ENCODE measurements at regions not wholly inside any gene's neighbourhood (a gene's known extent, or its start where the extent isn't known, plus 50 kb on each side); places are given as distances from the start of the nearest gene placed in this dataset.

- 72 to 79% methylated on average over 6 of the region's 6 CpGs for WGBS, 2 donors
- Histone ChIP-seq H3K9ac (ENCODE audit: insufficient read depth in 1 of 2, low read length in 2 of 2) (no peak overlapping the region), H3K4me3 (no peak overlapping the region), H3K36me3 (ENCODE audit: control insufficient read depth in 4 of 4, insufficient read depth in 4 of 4, low read length in 4 of 4) (no peaks in the 10 kb centered on the region), H3K9me3 (ENCODE audit: control insufficient read depth in 4 of 4, insufficient read depth in 3 of 4, low read length in 3 of 4) (peaks cover 0 to 2% (median 0%) of the 10 kb centered on the region in 4 donors), H3K4me1 (ENCODE audit: control insufficient read depth in 5 of 5, insufficient read depth in 5 of 5, low read length in 5 of 5) (no peaks in the 10 kb centered on the region), H3K27ac (ENCODE audit: low read depth in 1 of 2, low read length in 1 of 2) (no peak overlapping the region), H3K27me3 (ENCODE audit: control insufficient read depth in 3 of 3, insufficient read depth in 3 of 3, low read length in 2 of 3) (no peaks in the 10 kb centered on the region)
- DNase-seq, result no peak
- ATAC-seq (ENCODE audit: insufficient read depth, low FRiP score), result no peak
- no peak for TF ChIP-seq CTCF (IDR thresholded peaks at IDR 0.05; ENCODE audit: control extremely low read depth, extremely low read depth)
These were observed 448.4 kb downstream of the HACE1 start for GRCh38 chr6:104411302-104411701.

GRCh38 chr6:104409913-104410312 is 449.8 kb downstream of the HACE1 start:
- ATAC-seq (ENCODE audit: insufficient read depth, low FRiP score) (no peak), DNase-seq (no peak)
- no peaks in the 10 kb centered on the region for H3K36me3 ChIP-seq (ENCODE audit: control insufficient read depth in 4 of 4, insufficient read depth in 4 of 4, low read length in 4 of 4)
- no peak overlapping the region for H3K9ac ChIP-seq (ENCODE audit: insufficient read depth in 1 of 2, low read length in 2 of 2)
- H3K27me3 ChIP-seq (ENCODE audit: control insufficient read depth in 3 of 3, insufficient read depth in 3 of 3, low read length in 2 of 3), result no peaks in the 10 kb centered on the region
- TF ChIP-seq CTCF (IDR thresholded peaks at IDR 0.05; ENCODE audit: control extremely low read depth, extremely low read depth), result no peak
- H3K4me3 ChIP-seq, result no peak overlapping the region
- H3K4me1 ChIP-seq (ENCODE audit: control insufficient read depth in 5 of 5, insufficient read depth in 5 of 5, low read length in 5 of 5), result no peaks in the 10 kb centered on the region
- H3K27ac ChIP-seq (ENCODE audit: low read depth in 1 of 2, low read length in 1 of 2), result no peak overlapping the region
- peaks cover 0 to 2% (median 0%) of the 10 kb centered on the region in 4 donors for H3K9me3 ChIP-seq (ENCODE audit: control insufficient read depth in 4 of 4, insufficient read depth in 3 of 4, low read length in 3 of 4)

GRCh38 chr6:104407957-104408356 is 451.8 kb downstream of the HACE1 start:
- ATAC-seq (ENCODE audit: insufficient read depth, low FRiP score), result no peak
- H3K9me3 ChIP-seq (ENCODE audit: control insufficient read depth in 4 of 4, insufficient read depth in 3 of 4, low read length in 3 of 4), result peaks cover 0 to 2% (median 0%) of the 10 kb centered on the region in 4 donors
- H3K9ac ChIP-seq (ENCODE audit: insufficient read depth in 1 of 2, low read length in 2 of 2), result no peak overlapping the region
- H3K27me3 ChIP-seq (ENCODE audit: control insufficient read depth in 3 of 3, insufficient read depth in 3 of 3, low read length in 2 of 3), result no peaks in the 10 kb centered on the region
- TF ChIP-seq CTCF (IDR thresholded peaks at IDR 0.05; ENCODE audit: control extremely low read depth, extremely low read depth), result no peak
- H3K4me1 ChIP-seq (ENCODE audit: control insufficient read depth in 5 of 5, insufficient read depth in 5 of 5, low read length in 5 of 5), result no peaks in the 10 kb centered on the region
- H3K36me3 ChIP-seq (ENCODE audit: control insufficient read depth in 4 of 4, insufficient read depth in 4 of 4, low read length in 4 of 4), result no peaks in the 10 kb centered on the region
- no peak overlapping the region for H3K27ac ChIP-seq (ENCODE audit: low read depth in 1 of 2, low read length in 1 of 2)
- no peak for DNase-seq
- no peak overlapping the region for H3K4me3 ChIP-seq
- WGBS, 2 donors, result 78 to 84% methylated on average over 3 of the region's 3 CpGs

- DNase-seq, result no peak
- no peak overlapping the region for H3K9ac ChIP-seq (ENCODE audit: insufficient read depth in 1 of 2, low read length in 2 of 2)
- WGBS, 2 donors, result 68 to 75% methylated on average over 6 of the region's 6 CpGs
These were observed 455.3 kb downstream of the HACE1 start for GRCh38 chr6:104404377-104404776.

More at GRCh38 chr6:104404377-104404776, 455.3 kb downstream of the HACE1 start:
- H3K4me3 ChIP-seq, result no peak overlapping the region
- H3K9me3 ChIP-seq (ENCODE audit: control insufficient read depth in 4 of 4, insufficient read depth in 3 of 4, low read length in 3 of 4), result no peaks in the 10 kb centered on the region
- H3K27ac ChIP-seq (ENCODE audit: low read depth in 1 of 2, low read length in 1 of 2), result no peak overlapping the region
- no peak for ATAC-seq (ENCODE audit: insufficient read depth, low FRiP score)
- TF ChIP-seq CTCF (IDR thresholded peaks at IDR 0.05; ENCODE audit: control extremely low read depth, extremely low read depth), result no peak
- H3K27me3 ChIP-seq (ENCODE audit: control insufficient read depth in 3 of 3, insufficient read depth in 3 of 3, low read length in 2 of 3), result no peaks in the 10 kb centered on the region
- H3K36me3 ChIP-seq (ENCODE audit: control insufficient read depth in 4 of 4, insufficient read depth in 4 of 4, low read length in 4 of 4), result no peaks in the 10 kb centered on the region
- no peaks in the 10 kb centered on the region for H3K4me1 ChIP-seq (ENCODE audit: control insufficient read depth in 5 of 5, insufficient read depth in 5 of 5, low read length in 5 of 5)
